ENCODE measurements at regions not wholly inside any gene's neighbourhood (a gene's known extent, or its start where the extent isn't known, plus 50 kb on each side); places are given as distances from the start of the nearest gene placed in this dataset.

DNA sequence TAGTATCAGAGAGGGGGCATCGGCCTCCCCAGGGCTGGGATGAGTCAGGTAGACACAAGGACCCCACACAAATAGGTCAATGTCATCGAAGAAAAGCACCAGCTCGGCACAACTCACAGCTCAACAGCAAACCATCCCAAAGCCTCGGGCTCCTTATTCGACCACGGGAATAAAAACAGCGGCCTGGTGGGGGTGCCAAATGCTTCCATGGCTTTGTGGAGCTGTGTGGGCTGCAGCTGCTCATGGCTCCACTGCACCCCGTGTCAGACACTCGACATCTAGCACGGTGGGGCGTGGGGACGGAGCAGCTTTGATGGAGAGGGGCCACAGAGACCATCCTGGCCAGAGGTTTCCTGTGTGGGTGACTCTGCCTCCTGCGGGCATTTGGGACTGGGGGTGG is 212.5 kb upstream of the SOX1 start:
- Histone ChIP-seq H3K4me3 (no peak overlapping the region), H3K27ac (ENCODE audit: low read depth in 1 of 2, low read length in 1 of 2) (no peak overlapping the region), H3K9me3 (ENCODE audit: control insufficient read depth in 4 of 4, insufficient read depth in 3 of 4, low read length in 3 of 4) (peaks cover 0 to 5% (median 0%) of the 10 kb centered on the region in 4 donors), H3K36me3 (ENCODE audit: control insufficient read depth in 4 of 4, insufficient read depth in 4 of 4, low read length in 4 of 4) (no peaks in the 10 kb centered on the region), H3K27me3 (ENCODE audit: control insufficient read depth in 3 of 3, insufficient read depth in 3 of 3, low read length in 2 of 3) (peaks cover 0 to 28% (median 3%) of the 10 kb centered on the region in 3 donors), H3K9ac (ENCODE audit: insufficient read depth in 1 of 2, low read length in 2 of 2) (no peak overlapping the region), H3K4me1 (ENCODE audit: control insufficient read depth in 5 of 5, insufficient read depth in 5 of 5, low read length in 5 of 5) (no peaks in the 10 kb centered on the region)
- ATAC-seq (ENCODE audit: insufficient read depth, low FRiP score) (no peak), DNase-seq (no peak)
- 57 to 60% methylated on average over 13 of the region's 13 CpGs for WGBS, 2 donors
- TF ChIP-seq, protein P1, sequence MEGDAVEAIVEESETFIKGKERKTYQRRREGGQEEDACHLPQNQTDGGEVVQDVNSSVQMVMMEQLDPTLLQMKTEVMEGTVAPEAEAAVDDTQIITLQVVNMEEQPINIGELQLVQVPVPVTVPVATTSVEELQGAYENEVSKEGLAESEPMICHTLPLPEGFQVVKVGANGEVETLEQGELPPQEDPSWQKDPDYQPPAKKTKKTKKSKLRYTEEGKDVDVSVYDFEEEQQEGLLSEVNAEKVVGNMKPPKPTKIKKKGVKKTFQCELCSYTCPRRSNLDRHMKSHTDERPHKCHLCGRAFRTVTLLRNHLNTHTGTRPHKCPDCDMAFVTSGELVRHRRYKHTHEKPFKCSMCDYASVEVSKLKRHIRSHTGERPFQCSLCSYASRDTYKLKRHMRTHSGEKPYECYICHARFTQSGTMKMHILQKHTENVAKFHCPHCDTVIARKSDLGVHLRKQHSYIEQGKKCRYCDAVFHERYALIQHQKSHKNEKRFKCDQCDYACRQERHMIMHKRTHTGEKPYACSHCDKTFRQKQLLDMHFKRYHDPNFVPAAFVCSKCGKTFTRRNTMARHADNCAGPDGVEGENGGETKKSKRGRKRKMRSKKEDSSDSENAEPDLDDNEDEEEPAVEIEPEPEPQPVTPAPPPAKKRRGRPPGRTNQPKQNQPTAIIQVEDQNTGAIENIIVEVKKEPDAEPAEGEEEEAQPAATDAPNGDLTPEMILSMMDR (IDR thresholded peaks at IDR 0.05; ENCODE audit: control extremely low read depth, extremely low read depth), result no peak

DNA sequence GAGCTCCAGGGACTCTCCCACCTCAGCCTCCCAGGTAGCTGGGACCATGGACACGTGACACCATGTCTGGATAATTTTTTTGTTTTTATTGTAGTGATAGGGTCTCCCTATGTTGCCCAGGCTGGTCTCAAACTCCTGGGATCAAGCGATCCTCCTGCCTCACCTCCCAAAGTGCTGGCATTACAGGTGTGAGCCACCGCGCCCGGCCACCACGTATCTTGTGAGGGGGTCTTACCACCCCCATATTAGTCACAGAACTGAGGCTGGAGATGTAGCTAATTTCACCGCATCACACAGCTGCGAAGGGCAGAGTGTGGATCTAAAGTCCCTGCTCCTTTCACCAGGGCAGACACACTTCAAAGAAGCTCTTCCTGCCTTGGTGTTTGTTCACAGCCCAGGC is 211.8 kb upstream of the SOX1 start:
- 86 to 92% methylated on average over 8 of the region's 8 CpGs for WGBS, 2 donors
- ATAC-seq (ENCODE audit: insufficient read depth, low FRiP score) (no peak), DNase-seq (no peak)

DNA sequence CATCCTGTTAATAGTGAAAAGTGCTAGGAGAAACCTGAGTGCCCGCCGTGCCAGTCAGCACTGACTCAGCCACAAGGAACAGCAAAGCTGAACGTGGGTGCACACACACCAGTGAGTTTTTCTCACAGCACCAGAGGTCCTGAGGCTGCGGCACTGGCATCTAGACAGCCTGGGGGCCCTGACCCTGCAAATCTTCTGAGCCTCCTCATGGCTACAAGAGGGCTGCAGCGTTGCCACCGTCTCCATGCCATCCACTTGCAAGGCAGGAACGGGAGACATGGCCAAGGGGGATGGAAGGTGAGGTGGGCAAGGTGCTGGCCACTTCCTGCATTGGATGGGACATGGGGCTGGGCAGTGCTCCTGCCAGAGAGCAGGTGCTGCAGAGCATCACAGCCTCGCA is 211.2 kb upstream of the SOX1 start:
- DNase-seq, result no peak
- H3K27me3 ChIP-seq (ENCODE audit: control insufficient read depth in 3 of 3, insufficient read depth in 3 of 3, low read length in 2 of 3), result peaks cover 0 to 28% (median 3%) of the 10 kb centered on the region in 3 donors

More for the DNA sequence above, 211.8 kb upstream of the SOX1 start:
- Histone ChIP-seq H3K27ac (ENCODE audit: low read depth in 1 of 2, low read length in 1 of 2) (no peak overlapping the region), H3K4me3 (no peak overlapping the region), H3K27me3 (ENCODE audit: control insufficient read depth in 3 of 3, insufficient read depth in 3 of 3, low read length in 2 of 3) (peaks cover 0 to 28% (median 3%) of the 10 kb centered on the region in 3 donors), H3K9ac (ENCODE audit: insufficient read depth in 1 of 2, low read length in 2 of 2) (no peak overlapping the region), H3K9me3 (ENCODE audit: control insufficient read depth in 4 of 4, insufficient read depth in 3 of 4, low read length in 3 of 4) (peaks cover 0 to 5% (median 0%) of the 10 kb centered on the region in 4 donors), H3K36me3 (ENCODE audit: control insufficient read depth in 4 of 4, insufficient read depth in 4 of 4, low read length in 4 of 4) (no peaks in the 10 kb centered on the region), H3K4me1 (ENCODE audit: control insufficient read depth in 5 of 5, insufficient read depth in 5 of 5, low read length in 5 of 5) (no peaks in the 10 kb centered on the region)
- TF ChIP-seq, protein P1 (IDR thresholded peaks at IDR 0.05; ENCODE audit: control extremely low read depth, extremely low read depth), result no peak

More for the DNA sequence above, 211.2 kb upstream of the SOX1 start:
- 82 to 88% methylated on average over 8 of the region's 8 CpGs for WGBS, 2 donors
- no peak for ATAC-seq (ENCODE audit: insufficient read depth, low FRiP score)
- Histone ChIP-seq H3K36me3 (ENCODE audit: control insufficient read depth in 4 of 4, insufficient read depth in 4 of 4, low read length in 4 of 4) (no peaks in the 10 kb centered on the region), H3K4me1 (ENCODE audit: control insufficient read depth in 5 of 5, insufficient read depth in 5 of 5, low read length in 5 of 5) (no peaks in the 10 kb centered on the region), H3K27ac (ENCODE audit: low read depth in 1 of 2, low read length in 1 of 2) (no peak overlapping the region), H3K9ac (ENCODE audit: insufficient read depth in 1 of 2, low read length in 2 of 2) (no peak overlapping the region), H3K4me3 (no peak overlapping the region), H3K9me3 (ENCODE audit: control insufficient read depth in 4 of 4, insufficient read depth in 3 of 4, low read length in 3 of 4) (peaks cover 0 to 6% (median 0%) of the 10 kb centered on the region in 4 donors)
- TF ChIP-seq, protein P1 (IDR thresholded peaks at IDR 0.05; ENCODE audit: control extremely low read depth, extremely low read depth), result no peak
